Mesothelial cell of epicardium (in vitro differentiated cells): ENCODE measurements at regions not wholly inside any gene's neighbourhood (a gene's known extent, or its start where the extent isn't known, plus 50 kb on each side); places are given as distances from the start of the nearest gene placed in this dataset.

ENCODE experiments used
- DNase-seq, 2 experiments: peaks; one replicate each; pipeline ENCODE4 v3.0.0; 2021; ENCODE audit warnings: low spot score in 2 of 2; ENCODE audit not compliant: unreplicated experiment in 2 of 2
- H3K27ac Mint-ChIP-seq: 2 replicates; pipeline ENCODE4 v1.8.0; 2021; ENCODE audit warnings: mixed read lengths
- H3K27me3 Mint-ChIP-seq: 2 replicates; pipeline ENCODE4 v1.8.0; 2021; ENCODE audit warnings: low read depth, mixed read lengths
- H3K36me3 Mint-ChIP-seq: 2 replicates; pipeline ENCODE4 v1.8.0; 2021; ENCODE audit warnings: mixed read lengths
- H3K4me1 Mint-ChIP-seq: 2 replicates; pipeline ENCODE4 v1.8.0; 2021; ENCODE audit warnings: mixed read lengths
- H3K4me3 Mint-ChIP-seq: 2 replicates; pipeline ENCODE4 v1.8.0; 2021; ENCODE audit warnings: mild to moderate bottlenecking, moderate library complexity, mixed read lengths
- H3K9me3 Mint-ChIP-seq: 2 replicates; pipeline ENCODE4 v1.8.0; 2021; ENCODE audit warnings: mixed read lengths
- CTCF ChIP-seq: fragments of 200-600 bp; sonication (generic); IDR thresholded peaks from one replicate; pipeline ENCODE4 v1.5.0; 2021; ENCODE audit warnings: antibody characterized with exemption; ENCODE audit not compliant: unreplicated experiment

- no peak for TF ChIP-seq CTCF
- no peak overlapping the region for H3K4me3 Mint-ChIP-seq
- no peaks in the 10 kb centered on the region for H3K36me3 Mint-ChIP-seq
- H3K4me1 Mint-ChIP-seq: no peaks in the 10 kb centered on the region
- H3K27me3 Mint-ChIP-seq: peaks cover 62% of the 10 kb centered on the region
- H3K27ac Mint-ChIP-seq: no peak overlapping the region
- no peak for DNase-seq
- peaks cover 6% of the 10 kb centered on the region for H3K9me3 Mint-ChIP-seq
Measured at GRCh38 chr6:6058054-6058444, 51.3 kb upstream of the NRN1 start.

GRCh38 chr6:6057442-6058053, 50.8 kb upstream of the NRN1 start:
- DNase-seq: no peak
- Mint-ChIP-seq H3K4me3 (no peak overlapping the region), H3K9me3 (peaks cover 6% of the 10 kb centered on the region), H3K36me3 (no peaks in the 10 kb centered on the region), H3K27ac (no peak overlapping the region), H3K27me3 (peaks cover 64% of the 10 kb centered on the region), H3K4me1 (no peaks in the 10 kb centered on the region)
- peak; percentile 29 for TF ChIP-seq CTCF
